ENCODE measurements at regions not wholly inside any gene's neighbourhood (a gene's known extent, or its start where the extent isn't known, plus 50 kb on each side); places are given as distances from the start of the nearest gene placed in this dataset.

DNA sequence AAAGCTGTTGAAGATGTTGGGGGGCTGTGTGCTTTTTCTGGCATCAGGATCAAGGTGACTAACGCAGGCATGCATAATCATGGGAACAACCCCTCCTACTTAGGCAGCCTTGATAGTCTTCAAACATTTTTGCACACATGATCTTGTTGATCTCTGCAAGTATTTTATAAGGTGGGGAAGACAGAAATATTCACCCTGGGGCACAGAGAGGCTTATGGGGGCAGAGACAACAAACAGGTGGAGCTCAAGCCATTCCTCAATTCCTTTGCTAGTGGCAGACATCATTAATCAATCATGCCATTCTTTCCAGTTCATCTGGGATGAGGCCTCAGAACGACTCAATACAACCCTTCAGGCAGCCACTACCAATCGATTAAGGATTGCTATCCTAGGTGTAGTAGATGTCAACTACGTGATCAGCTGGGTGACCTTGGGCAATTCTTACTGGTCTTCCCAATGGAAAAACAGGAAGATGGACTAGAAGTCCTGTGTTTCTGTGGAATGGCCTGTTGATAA is 110.3 kb upstream of the SMAD3 start:
- H3K9ac ChIP-seq (ENCODE audit: insufficient read depth in 1 of 2, low read depth in 2 of 2, low read length in 2 of 2), result no peak overlapping the region
- no peak overlapping the region for H3K27ac ChIP-seq (ENCODE audit: extremely low read depth, low read depth, low read length)
- ATAC-seq (peak; percentile 66), FAIRE-seq (no peak), DNase-seq (ENCODE audit: extremely low read depth in 1 of 4, low spot score in 3 of 4) (no peak)
- H3K36me3 ChIP-seq (ENCODE audit: control insufficient read depth, insufficient read depth, low read length), result no peaks in the 10 kb centered on the region
- ChIA-PET POLR2A (interaction anchor here (0.6 to 1.6 kb wide), 2 partner anchors 8 to 301 kb away, joined by 3 to 5 read pairs; no protein-coding TSS in a partner anchor), CTCF (ENCODE audit: low intra/inter-chr PET ratio) (no interaction called here)
- no peaks in the 10 kb centered on the region for H3K9me3 ChIP-seq (replicated peaks; ENCODE audit: control insufficient read depth, insufficient read depth, low read depth, low read length)
- in situ Hi-C loops (cut with MboI), result no loop called here
- intact Hi-C loops (cut with micrococcal nuclease), result no loop called here
- 25% methylated on average over 4 of the region's 4 CpGs for WGBS (ENCODE audit: insufficient coverage, low coverage, missing lambda C conversion rate)
- no peak overlapping the region for H2AFZ ChIP-seq (ENCODE audit: low read depth, low read length)
- H3K9me1 ChIP-seq (ENCODE audit: control insufficient read depth, insufficient read depth, low read length), result no peaks in the 10 kb centered on the region
- BruUV-seq (replicated peaks), result no TSS peak
- no peak overlapping the region for H3K4me3 ChIP-seq
- H4K20me1 ChIP-seq (replicated peaks; ENCODE audit: control insufficient read depth, insufficient read depth, low read length), result no peaks in the 10 kb centered on the region
- H3K79me2 ChIP-seq (ENCODE audit: control insufficient read depth, insufficient read depth, low read length), result no peaks in the 10 kb centered on the region
- H3K27me3 ChIP-seq (ENCODE audit: control insufficient read depth in 2 of 2, insufficient read depth in 2 of 2, low read length in 2 of 2), result peaks cover 0 to 6% of the 10 kb centered on the region in 2 experiments; a peak in 1 of 5 replicates
- H3K4me2 ChIP-seq (ENCODE audit: insufficient read depth, low read length), result no peak overlapping the region
- H3K4me1 ChIP-seq (replicated peaks in 1 of 2; ENCODE audit: control insufficient read depth in 2 of 2, insufficient read depth in 2 of 2, low read length in 2 of 2), result peaks cover 0 to 3% of the 10 kb centered on the region in 2 experiments; a peak in 1 of 5 replicates
- TF ChIP-seq CBX2 (IDR thresholded peaks at IDR 0.05; ENCODE audit: insufficient read depth, low read length, poor library complexity, severe bottlenecking), result no peak
- TF ChIP-seq SIRT6 (IDR thresholded peaks at IDR 0.05; ENCODE audit: low read depth, low read length), result no peak
- no peak for TF ChIP-seq LARP7 (IDR thresholded peaks at IDR 0.05)
- no peak for TF ChIP-seq FOS (IDR thresholded peaks at IDR 0.05; ENCODE audit: extremely low read depth, insufficient read length)
- no peak for TF ChIP-seq CREB3 (tag; conservative IDR thresholded peaks at IDR 0.05; ENCODE audit: low read depth)
- TF ChIP-seq NR2F6 (CRISPR knock-in tag; IDR thresholded peaks at IDR 0.05), result no peak
- TF ChIP-seq ZMIZ1 (IDR thresholded peaks at IDR 0.05; ENCODE audit: low read depth in 2 of 2, low read length in 2 of 2), result peak in 1 of 2 experiments; percentile 80; a peak in 1 of 4 replicates
- no peak for TF ChIP-seq HDAC1 (IDR thresholded peaks at IDR 0.05)
- TF ChIP-seq, protein P1, sequence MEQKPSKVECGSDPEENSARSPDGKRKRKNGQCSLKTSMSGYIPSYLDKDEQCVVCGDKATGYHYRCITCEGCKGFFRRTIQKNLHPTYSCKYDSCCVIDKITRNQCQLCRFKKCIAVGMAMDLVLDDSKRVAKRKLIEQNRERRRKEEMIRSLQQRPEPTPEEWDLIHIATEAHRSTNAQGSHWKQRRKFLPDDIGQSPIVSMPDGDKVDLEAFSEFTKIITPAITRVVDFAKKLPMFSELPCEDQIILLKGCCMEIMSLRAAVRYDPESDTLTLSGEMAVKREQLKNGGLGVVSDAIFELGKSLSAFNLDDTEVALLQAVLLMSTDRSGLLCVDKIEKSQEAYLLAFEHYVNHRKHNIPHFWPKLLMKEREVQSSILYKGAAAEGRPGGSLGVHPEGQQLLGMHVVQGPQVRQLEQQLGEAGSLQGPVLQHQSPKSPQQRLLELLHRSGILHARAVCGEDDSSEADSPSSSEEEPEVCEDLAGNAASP (IDR thresholded peaks at IDR 0.05), result no peak
- TF ChIP-seq, protein P2, sequence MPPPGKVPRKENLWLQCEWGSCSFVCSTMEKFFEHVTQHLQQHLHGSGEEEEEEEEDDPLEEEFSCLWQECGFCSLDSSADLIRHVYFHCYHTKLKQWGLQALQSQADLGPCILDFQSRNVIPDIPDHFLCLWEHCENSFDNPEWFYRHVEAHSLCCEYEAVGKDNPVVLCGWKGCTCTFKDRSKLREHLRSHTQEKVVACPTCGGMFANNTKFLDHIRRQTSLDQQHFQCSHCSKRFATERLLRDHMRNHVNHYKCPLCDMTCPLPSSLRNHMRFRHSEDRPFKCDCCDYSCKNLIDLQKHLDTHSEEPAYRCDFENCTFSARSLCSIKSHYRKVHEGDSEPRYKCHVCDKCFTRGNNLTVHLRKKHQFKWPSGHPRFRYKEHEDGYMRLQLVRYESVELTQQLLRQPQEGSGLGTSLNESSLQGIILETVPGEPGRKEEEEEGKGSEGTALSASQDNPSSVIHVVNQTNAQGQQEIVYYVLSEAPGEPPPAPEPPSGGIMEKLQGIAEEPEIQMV (tag; conservative IDR thresholded peaks at IDR 0.05; ENCODE audit: low read depth), result no peak
- no peak for TF ChIP-seq FOXK1 (CRISPR knock-in tag; IDR thresholded peaks at IDR 0.05; ENCODE audit: borderline replicate concordance)
- no peak for TF ChIP-seq PTTG1 (tag; IDR thresholded peaks at IDR 0.05; ENCODE audit: low read depth)
- TF ChIP-seq HMGN3 (IDR thresholded peaks at IDR 0.05; ENCODE audit: borderline replicate concordance, extremely low read depth, insufficient read length, low read depth, low read length), result no peak
- no peak for TF ChIP-seq HIVEP1 (CRISPR knock-in tag; IDR thresholded peaks at IDR 0.05)
- no peak for TF ChIP-seq MBD2 (IDR thresholded peaks at IDR 0.05; ENCODE audit: borderline replicate concordance, low read depth)
